ENCODE measurements at regions not wholly inside any gene's neighbourhood (a gene's known extent, or its start where the extent isn't known, plus 50 kb on each side); places are given as distances from the start of the nearest gene placed in this dataset.

GRCh38 chr2:8376603-8377410, 305.0 kb upstream of the ID2 start:
- TF ChIP-seq CTCF (IDR thresholded peaks at IDR 0.05; ENCODE audit: poor library complexity, severe bottlenecking) (no peak), TAF1 (IDR thresholded peaks at IDR 0.05; ENCODE audit: low read depth) (no peak), RAD21 (conservative IDR thresholded peaks at IDR 0.05) (no peak), POLR2AphosphoS5 (IDR thresholded peaks at IDR 0.05) (no peak), EP300 (conservative IDR thresholded peaks at IDR 0.05; ENCODE audit: poor library complexity, severe bottlenecking) (no peak), MXI1 (conservative IDR thresholded peaks at IDR 0.05; ENCODE audit: poor library complexity, severe bottlenecking) (no peak), REST (IDR thresholded peaks at IDR 0.05; ENCODE audit: borderline replicate concordance) (no peak)

Measured in neural cell (in vitro differentiated cells).